Chondrocyte (in vitro differentiated cells): ENCODE measurements at regions not wholly inside any gene's neighbourhood (a gene's known extent, or its start where the extent isn't known, plus 50 kb on each side); places are given as distances from the start of the nearest gene placed in this dataset.
"Not testable (repeated sequence)": the region's sequence is repeated elsewhere in the genome, so short reads cannot be mapped to it uniquely, and the experiment has no call there.

Experiments
- DNase-seq: peaks from one replicate; pipeline ENCODE4 v3.0.0; 2021; ENCODE audit warnings: mixed read lengths, low spot score
- H3K27ac Mint-ChIP-seq: one replicate; pipeline ENCODE4 v1.8.0; 2021; ENCODE audit warnings: mild to moderate bottlenecking, moderate library complexity, mixed read lengths; ENCODE audit not compliant: unreplicated experiment
- H3K27me3 Mint-ChIP-seq: 2 replicates; pipeline ENCODE4 v1.8.0; 2021; ENCODE audit warnings: low read depth, mixed read lengths
- H3K36me3 Mint-ChIP-seq: 2 replicates; pipeline ENCODE4 v1.8.0; 2021; ENCODE audit warnings: low read depth, mixed read lengths
- H3K4me1 Mint-ChIP-seq: 2 replicates; pipeline ENCODE4 v1.8.0; 2021; ENCODE audit warnings: low read depth, mild to moderate bottlenecking, mixed read lengths
- H3K4me3 Mint-ChIP-seq: one replicate; pipeline ENCODE4 v1.8.0; 2021; ENCODE audit warnings: mild to moderate bottlenecking, moderate library complexity, mixed read lengths; ENCODE audit not compliant: unreplicated experiment
- H3K9me3 Mint-ChIP-seq: 2 replicates; pipeline ENCODE4 v1.8.0; 2021; ENCODE audit warnings: low read depth, mixed read lengths
- CTCF ChIP-seq: fragments of 200-600 bp; sonication (generic); IDR thresholded peaks from 2 replicates; pipeline ENCODE4 v1.5.0; 2021; ENCODE audit warnings: antibody characterized with exemption, mild to moderate bottlenecking, moderate library complexity

GRCh38 chr11:10955616-10956015 lies 97.8 kb upstream of the ZBED5 start:
- no peaks in the 10 kb centered on the region for H3K4me1 Mint-ChIP-seq
- no peak for TF ChIP-seq CTCF
- peaks cover 5% of the 10 kb centered on the region for H3K27me3 Mint-ChIP-seq
- H3K36me3 Mint-ChIP-seq: peaks cover 7% of the 10 kb centered on the region
- no peak overlapping the region for H3K27ac Mint-ChIP-seq
- H3K9me3 Mint-ChIP-seq: peaks cover 19% of the 10 kb centered on the region
- DNase-seq: no peak
- no peak overlapping the region for H3K4me3 Mint-ChIP-seq

- no peak overlapping the region for H3K27ac Mint-ChIP-seq
- no peak for TF ChIP-seq CTCF
- H3K9me3 Mint-ChIP-seq: peaks cover 15% of the 10 kb centered on the region
- DNase-seq: no peak
- H3K4me1 Mint-ChIP-seq: no peaks in the 10 kb centered on the region
- H3K27me3 Mint-ChIP-seq: peaks cover 3% of the 10 kb centered on the region
- H3K36me3 Mint-ChIP-seq: peaks cover 10% of the 10 kb centered on the region
- H3K4me3 Mint-ChIP-seq: no peak overlapping the region
These were observed 96.3 kb upstream of the ZBED5 start for GRCh38 chr11:10954184-10954583.

DNA sequence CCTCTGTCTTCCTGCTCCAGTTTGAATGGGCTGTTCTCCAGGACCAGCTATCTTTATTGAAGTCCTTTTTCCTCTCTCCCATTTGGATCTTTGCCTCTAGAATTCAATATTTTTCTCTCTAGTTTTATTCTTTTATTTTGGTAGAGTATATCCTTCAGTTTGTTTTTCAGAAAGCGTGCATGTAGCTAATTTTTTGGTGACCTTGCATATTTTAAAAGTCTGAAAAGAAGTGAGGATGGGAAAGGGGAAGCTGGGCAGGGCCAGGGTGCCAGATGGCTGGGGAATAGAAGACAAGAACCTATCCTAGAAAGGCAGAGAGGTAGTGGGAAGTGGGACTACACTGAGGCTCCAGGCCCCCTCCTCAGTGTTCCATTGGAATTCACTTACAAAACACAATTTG lies 95.0 kb upstream of the ZBED5 start:
- DNase-seq: no peak
- Mint-ChIP-seq H3K27ac (no peak overlapping the region), H3K4me3 (no peak overlapping the region), H3K9me3 (peaks cover 15% of the 10 kb centered on the region), H3K36me3 (peaks cover 10% of the 10 kb centered on the region), H3K27me3 (peaks cover 2% of the 10 kb centered on the region), H3K4me1 (no peaks in the 10 kb centered on the region)
- no peak for TF ChIP-seq CTCF

DNA sequence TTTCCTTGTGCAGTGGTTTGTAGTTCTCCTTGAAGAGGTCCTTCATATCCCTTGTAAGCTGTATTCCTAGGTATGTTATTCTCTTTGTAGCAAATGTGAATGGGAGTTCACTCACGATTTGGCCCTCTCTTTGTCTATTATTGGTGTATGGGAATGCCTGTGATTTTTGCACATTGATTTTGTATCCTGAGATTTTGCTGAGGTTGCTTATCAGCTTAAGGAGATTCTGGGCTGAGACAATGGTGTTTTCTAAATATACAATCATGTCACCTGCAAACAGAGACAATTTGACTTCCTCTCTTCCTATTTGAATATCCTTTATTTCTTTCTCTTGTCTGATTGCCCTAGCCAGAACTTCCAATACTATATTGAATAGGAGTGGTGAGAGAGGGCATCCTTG lies 90.1 kb upstream of the ZBED5 start:
- H3K4me3 Mint-ChIP-seq, DNase-seq, H3K36me3 Mint-ChIP-seq, H3K27me3 Mint-ChIP-seq, H3K27ac Mint-ChIP-seq: not testable (repeated sequence)
- H3K9me3 Mint-ChIP-seq: peaks cover 14% of the 10 kb centered on the region
- H3K4me1 Mint-ChIP-seq: peaks cover 14% of the 10 kb centered on the region

- TF ChIP-seq CTCF: no peak
- Mint-ChIP-seq H3K36me3 (peaks cover 9% of the 10 kb centered on the region), H3K9me3 (peaks cover 12% of the 10 kb centered on the region), H3K27ac (no peak overlapping the region), H3K4me3 (no peak overlapping the region), H3K4me1 (peaks cover 22% of the 10 kb centered on the region), H3K27me3 (no peaks in the 10 kb centered on the region)
- DNase-seq: no peak
These were observed 88.2 kb upstream of the ZBED5 start for GRCh38 chr11:10946072-10946471.

GRCh38 chr11:10945196-10945595 lies 87.3 kb upstream of the ZBED5 start:
- no peak overlapping the region for H3K27ac Mint-ChIP-seq
- no peak for TF ChIP-seq CTCF
- peaks cover 7% of the 10 kb centered on the region for H3K9me3 Mint-ChIP-seq
- peaks cover 8% of the 10 kb centered on the region for H3K36me3 Mint-ChIP-seq
- peaks cover 22% of the 10 kb centered on the region for H3K4me1 Mint-ChIP-seq
- H3K4me3 Mint-ChIP-seq: no peak overlapping the region
- no peak for DNase-seq
- no peaks in the 10 kb centered on the region for H3K27me3 Mint-ChIP-seq
